GM13977 (cell line): ENCODE measurements at regions not wholly inside any gene's neighbourhood (a gene's known extent, or its start where the extent isn't known, plus 50 kb on each side); places are given as distances from the start of the nearest gene placed in this dataset.
"Not testable (repeated sequence)": the region's sequence is repeated elsewhere in the genome, so short reads cannot be mapped to it uniquely, and the experiment has no call there.

Experiments
- DNase-seq: peaks from one replicate; pipeline ENCODE4 v3.0.0; 2012; ENCODE audit warnings: low spot score
- CTCF ChIP-seq: IDR thresholded peaks from 2 replicates; pipeline ENCODE4 v1.5.1; 2012; ENCODE audit warnings: mild to moderate bottlenecking, control low read depth; ENCODE audit not compliant: insufficient read depth; ENCODE audit errors: extremely low read depth, missing control alignments
- in situ Hi-C: fragments of 300-500 bp; cut with MboI; formaldehyde crosslinking; loops from one replicate; pipeline ENCODE4 v1.12.0; 2022; ENCODE audit warnings: low sequenced_read_pairs, low pct_unique_long_range_greater_than_20kb, mixed read lengths, inconsistent platforms; ENCODE audit not compliant: unreplicated experiment

DNA sequence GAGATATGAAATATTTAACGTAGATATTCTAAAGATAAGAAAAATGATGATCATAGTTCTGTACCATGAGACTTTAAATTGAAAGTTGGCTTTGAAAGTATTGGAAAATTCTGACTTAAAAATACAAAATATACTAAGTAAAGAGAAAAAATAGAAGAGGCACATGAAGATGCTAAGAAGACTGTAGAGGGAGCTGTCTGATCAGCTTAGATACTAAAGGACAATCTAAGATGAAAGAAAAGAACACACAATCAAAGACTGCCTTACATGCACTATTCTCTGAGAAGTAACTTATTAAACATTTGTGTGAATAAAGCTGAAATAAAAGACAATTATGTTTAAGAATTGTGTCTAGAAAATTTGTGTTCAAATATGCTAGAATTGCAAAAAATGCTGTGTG, 55.1 kb downstream of the RBMXL2 start:
- in situ Hi-C loops, result no loop called here
- DNase-seq, result no peak
- peak; percentile 25 for TF ChIP-seq CTCF

DNA sequence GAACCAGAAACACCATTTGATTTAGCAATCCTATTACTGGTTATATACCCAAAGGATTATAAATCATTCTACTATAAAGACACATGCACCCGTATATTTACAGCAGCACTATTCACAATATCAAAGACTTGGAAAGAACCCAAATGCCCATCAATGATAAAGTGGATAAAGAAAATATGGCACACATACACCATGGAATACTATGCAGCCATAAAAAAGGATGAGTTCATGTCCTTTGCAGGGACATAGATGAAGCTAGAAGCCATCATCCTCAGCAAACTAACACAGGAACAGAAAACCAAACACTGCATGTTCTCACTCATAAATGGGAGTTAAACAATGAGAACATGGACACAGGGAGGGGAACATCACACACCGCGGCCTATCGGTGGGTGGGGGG, 61.3 kb downstream of the RBMXL2 start:
- in situ Hi-C loops, DNase-seq: not testable (repeated sequence)

DNA sequence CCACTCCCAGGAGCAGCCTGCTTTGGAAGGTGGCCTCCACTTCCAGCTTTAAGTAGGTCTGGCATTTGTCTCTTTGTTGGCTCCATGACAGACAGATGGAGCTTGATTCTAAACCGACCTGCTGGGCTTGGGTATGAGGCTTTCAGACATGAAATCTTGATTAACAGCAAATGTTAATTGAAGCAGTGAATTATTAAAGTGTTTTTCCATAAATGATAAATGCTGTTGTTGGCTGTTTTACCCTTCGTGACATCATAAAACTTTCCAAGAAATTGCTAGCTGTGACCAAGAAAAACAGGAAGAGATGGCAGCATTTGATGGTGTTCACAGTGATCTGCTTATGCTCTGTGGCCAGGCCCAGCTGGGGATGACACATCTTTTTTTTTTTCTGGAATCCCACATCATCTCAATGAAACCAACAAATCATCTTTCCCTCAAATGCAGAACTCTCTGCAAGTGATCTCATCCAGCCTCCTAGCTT, 66.1 kb downstream of the RBMXL2 start:
- in situ Hi-C loops, result no loop called here
- DNase-seq, result no peak
- no peak for TF ChIP-seq CTCF

GRCh38 chr11:7160814-7161489, 72.2 kb downstream of the RBMXL2 start:
- TF ChIP-seq CTCF, result no peak
- in situ Hi-C loops, result no loop called here
- no peak for DNase-seq

GRCh38 chr11:7165911-7166310, 77.1 kb downstream of the RBMXL2 start:
- in situ Hi-C loops, result no loop called here
- no peak for DNase-seq
- TF ChIP-seq CTCF, result no peak

- DNase-seq, result no peak
- no peak for TF ChIP-seq CTCF
- in situ Hi-C loops, result no loop called here
Measured at GRCh38 chr11:7167976-7168740, 79.4 kb downstream of the RBMXL2 start.

GRCh38 chr11:7168741-7168990, 79.9 kb downstream of the RBMXL2 start:
- in situ Hi-C loops, result no loop called here
- no peak for TF ChIP-seq CTCF
- no peak for DNase-seq
